ENCODE measurements at regions not wholly inside any gene's neighbourhood (a gene's known extent, or its start where the extent isn't known, plus 50 kb on each side); places are given as distances from the start of the nearest gene placed in this dataset.
A peak's percentile ranks its signal among the peaks of the same experiment; 100 is the strongest.

DNA sequence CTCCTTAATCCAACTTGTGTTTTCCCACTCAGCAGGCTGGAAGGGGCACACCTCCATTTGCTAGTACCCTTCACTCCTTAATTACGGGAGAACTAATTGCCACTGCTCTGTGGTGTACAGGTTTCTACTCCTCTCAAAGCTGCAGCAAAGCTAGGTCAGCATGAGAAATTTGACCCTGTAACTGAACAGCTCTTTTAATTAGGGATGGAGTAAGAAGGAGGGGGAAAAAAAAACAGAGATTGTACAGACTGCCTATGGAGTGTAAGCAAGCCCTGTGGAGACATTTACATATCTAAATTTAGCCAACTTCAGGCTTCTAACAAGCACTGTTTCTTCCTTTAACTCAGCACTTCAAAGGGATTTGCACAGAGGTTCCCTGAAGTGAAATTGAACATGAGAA lies 629.7 kb upstream of the SETBP1 start:
- in situ Hi-C loops (cut with MboI; ENCODE audit: low pct_unique_long_range_greater_than_20kb in 2 of 9, low sequenced_read_pairs in 9 of 9, unreplicated experiment in 9 of 9), result no loop called here
- H3K27ac ChIP-seq, result no peak overlapping the region
- peaks cover 0 to 5% of the 10 kb centered on the region in 2 donors for H3K4me1 ChIP-seq (replicated peaks in 1 of 2)
- no peak overlapping the region for H3K4me3 ChIP-seq
- peak in 6 of 8 experiments; percentile 35 to 89 (median 65) for ATAC-seq (replicated peaks in 6 of 8)
- WGBS, 10 experiments, result 0 to 55% (median 42%) methylated on average over 1 of the region's 1 CpG; no CpG with 5 or more reads in 6 of the 10 experiments

DNA sequence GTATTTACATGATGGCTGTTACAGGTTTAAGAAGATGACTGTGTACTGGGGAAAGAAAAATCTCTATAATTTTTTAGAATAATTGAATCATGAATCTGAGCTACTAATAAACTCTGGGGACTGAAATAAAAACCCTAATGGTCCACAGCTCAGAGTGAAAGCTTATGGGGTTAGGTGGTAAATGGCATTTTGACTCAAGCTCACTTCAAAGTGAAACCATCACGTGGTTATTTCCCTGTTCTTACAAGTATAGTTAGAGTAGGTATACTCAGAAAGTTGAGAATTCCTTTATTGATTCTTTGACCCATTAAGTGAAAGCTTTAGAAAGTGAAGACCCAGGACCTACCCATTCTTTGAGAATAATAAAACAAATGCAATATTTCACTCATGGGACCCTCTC lies 626.2 kb upstream of the SETBP1 start:
- H3K4me1 ChIP-seq (replicated peaks in 1 of 2), result peaks cover 0 to 8% of the 10 kb centered on the region in 2 donors
- ATAC-seq (replicated peaks in 6 of 8), result no peak
- in situ Hi-C loops (cut with MboI; ENCODE audit: low pct_unique_long_range_greater_than_20kb in 2 of 9, low sequenced_read_pairs in 9 of 9, unreplicated experiment in 9 of 9), result no loop called here
- H3K27ac ChIP-seq, result no peak overlapping the region
- H3K4me3 ChIP-seq, result no peak overlapping the region
- WGBS, 10 experiments, result 0 to 92% (median 63%) methylated on average over 1 of the region's 1 CpG; no CpG with 5 or more reads in 2 of the 10 experiments

DNA sequence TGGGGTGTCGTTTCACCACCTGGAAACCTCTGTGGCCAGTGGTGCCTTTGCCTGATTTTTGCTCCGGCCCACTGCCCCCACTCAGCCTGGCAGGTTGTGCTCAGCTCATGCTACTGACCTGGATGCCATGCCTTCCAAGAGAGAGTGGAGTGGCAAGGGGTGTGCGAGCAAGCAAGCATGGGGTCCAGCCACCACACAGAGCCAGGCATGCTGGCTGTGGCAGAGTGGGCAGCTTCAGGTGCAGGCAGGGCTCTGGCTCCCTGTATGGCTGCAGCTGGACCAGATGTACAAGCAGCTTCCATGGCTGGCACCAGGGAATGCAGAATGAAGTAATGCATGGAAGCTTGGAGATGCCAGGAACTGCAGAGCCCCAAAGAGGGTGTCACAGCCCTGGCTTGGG lies 620.5 kb upstream of the SETBP1 start:
- no peak overlapping the region for H3K4me3 ChIP-seq
- no peak overlapping the region for H3K27ac ChIP-seq
- ATAC-seq (replicated peaks in 6 of 8), result no peak
- in situ Hi-C loops (cut with MboI; ENCODE audit: low pct_unique_long_range_greater_than_20kb in 2 of 9, low sequenced_read_pairs in 9 of 9, unreplicated experiment in 9 of 9), result no loop called here
- 40 to 100% (median 83%) methylated on average over 1 to 3 of the region's 3 CpGs; no CpG with 5 or more reads in 5 of the 10 experiments for WGBS, 10 experiments
- peaks cover 0 to 4% of the 10 kb centered on the region in 2 donors for H3K4me1 ChIP-seq (replicated peaks in 1 of 2)

DNA sequence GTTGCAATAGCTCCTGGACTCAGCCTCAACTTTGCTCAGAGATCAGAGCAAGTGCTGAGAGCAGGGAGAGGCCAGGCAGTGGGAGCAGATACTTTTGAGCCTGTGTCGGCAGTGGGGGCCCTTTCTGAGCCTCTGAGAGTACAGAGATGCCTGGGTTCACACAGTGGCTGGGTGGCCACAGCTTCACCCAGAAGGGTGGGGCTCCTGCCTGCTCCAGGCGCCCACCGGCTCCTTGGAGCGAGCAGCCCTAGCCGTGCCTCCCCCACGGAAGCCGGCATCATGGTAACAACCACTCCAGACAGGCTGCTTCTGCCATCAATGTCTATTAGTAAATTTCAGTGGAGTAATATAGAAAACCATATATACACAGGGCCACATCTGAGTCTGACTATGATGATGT lies 619.2 kb upstream of the SETBP1 start:
- H3K27ac ChIP-seq, result no peak overlapping the region
- peaks cover 0 to 4% of the 10 kb centered on the region in 2 donors for H3K4me1 ChIP-seq (replicated peaks in 1 of 2)
- in situ Hi-C loops (cut with MboI; ENCODE audit: low pct_unique_long_range_greater_than_20kb in 2 of 9, low sequenced_read_pairs in 9 of 9, unreplicated experiment in 9 of 9), result no loop called here
- no peak for ATAC-seq (replicated peaks in 6 of 8)
- WGBS, 10 experiments, result 80 to 100% (median 100%) methylated on average over 1 to 6 of the region's 7 CpGs; no CpG with 5 or more reads in 5 of the 10 experiments
- no peak overlapping the region for H3K4me3 ChIP-seq

DNA sequence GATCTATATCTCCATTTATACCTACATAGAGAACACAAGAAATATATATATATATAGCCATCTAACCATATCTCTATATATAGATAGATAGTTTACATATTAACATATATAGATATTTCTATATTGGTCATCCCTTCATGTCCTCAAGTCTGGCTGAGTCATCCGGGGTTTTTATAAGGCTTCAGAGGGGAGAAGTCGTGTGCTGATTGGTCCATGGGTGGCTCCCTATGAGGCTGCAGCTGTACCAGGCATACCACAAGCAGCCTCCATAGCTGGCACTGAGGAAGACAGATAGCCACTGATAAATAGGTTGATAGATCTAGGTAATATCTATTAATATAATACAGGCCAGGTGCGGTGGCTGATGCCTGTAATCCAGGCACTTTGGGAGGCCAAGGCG lies 618.3 kb upstream of the SETBP1 start:
- Histone ChIP-seq H3K4me3 (no peak overlapping the region), H3K4me1 (replicated peaks in 1 of 2) (peaks cover 0 to 4% of the 10 kb centered on the region in 2 donors), H3K27ac (no peak overlapping the region)
- in situ Hi-C loops (cut with MboI; ENCODE audit: low pct_unique_long_range_greater_than_20kb in 2 of 9, low sequenced_read_pairs in 9 of 9, unreplicated experiment in 9 of 9), result no loop called here
- no peak for ATAC-seq (replicated peaks in 6 of 8)
- 56 to 100% (median 95%) methylated on average over 1 to 4 of the region's 4 CpGs; no CpG with 5 or more reads in 5 of the 10 experiments for WGBS, 10 experiments

DNA sequence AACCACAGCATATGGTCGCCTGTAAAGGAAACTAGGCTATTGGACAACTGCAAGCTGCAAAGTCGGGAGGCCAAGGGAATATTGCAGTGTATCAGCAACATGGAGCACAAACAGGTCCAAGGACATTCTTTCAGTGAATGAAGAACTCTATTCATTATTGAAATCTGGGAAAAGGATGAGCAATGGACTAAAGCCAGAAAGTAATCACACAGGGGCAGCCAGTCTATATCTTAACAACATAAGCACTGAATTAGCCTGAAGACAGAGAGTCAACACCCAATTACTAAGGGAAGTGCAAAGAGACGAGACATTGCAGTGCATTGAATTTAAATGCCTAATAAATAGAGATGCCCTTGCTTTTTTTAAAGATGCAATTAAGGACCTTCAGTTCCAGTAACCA lies 615.5 kb upstream of the SETBP1 start:
- Histone ChIP-seq H3K4me3 (no peak overlapping the region), H3K27ac (no peak overlapping the region), H3K4me1 (replicated peaks in 1 of 2) (peaks cover 0 to 7% of the 10 kb centered on the region in 2 donors)
- 14 to 100% (median 56%) methylated on average over 1 to 3 of the region's 3 CpGs; no CpG with 5 or more reads in 2 of the 10 experiments for WGBS, 10 experiments
- peak in 1 of 8 experiments; percentile 48 for ATAC-seq (replicated peaks in 6 of 8)
- in situ Hi-C loops (cut with MboI; ENCODE audit: low pct_unique_long_range_greater_than_20kb in 2 of 9, low sequenced_read_pairs in 9 of 9, unreplicated experiment in 9 of 9), result no loop called here

DNA sequence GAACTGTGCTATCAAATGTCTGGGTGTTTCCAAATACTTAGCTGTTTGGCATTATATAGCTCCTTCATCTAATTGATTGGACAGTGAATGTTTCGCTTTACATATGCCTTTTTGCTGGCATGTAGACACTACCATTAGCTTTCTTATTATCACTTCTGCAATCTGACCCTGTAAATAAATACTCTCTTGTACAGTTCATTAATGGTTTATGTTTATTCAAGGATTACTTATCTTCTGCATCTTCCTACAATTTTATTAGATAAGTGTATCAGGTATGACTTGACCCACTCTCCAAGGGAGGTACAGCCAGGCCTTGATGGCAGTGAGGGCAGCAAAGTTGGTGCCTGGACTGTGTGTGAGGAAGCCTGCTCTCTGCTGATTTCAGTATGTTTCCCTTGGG lies 614.1 kb upstream of the SETBP1 start:
- Histone ChIP-seq H3K4me1 (replicated peaks in 1 of 2) (peaks cover 0 to 12% of the 10 kb centered on the region in 2 donors), H3K27ac (no peak overlapping the region), H3K4me3 (no peak overlapping the region)
- 60 to 100% (median 94%) methylated on average over 1 of the region's 1 CpG; no CpG with 5 or more reads in 2 of the 10 experiments for WGBS, 10 experiments
- no peak for ATAC-seq (replicated peaks in 6 of 8)
- in situ Hi-C loops (cut with MboI; ENCODE audit: low pct_unique_long_range_greater_than_20kb in 2 of 9, low sequenced_read_pairs in 9 of 9, unreplicated experiment in 9 of 9), result no loop called here

DNA sequence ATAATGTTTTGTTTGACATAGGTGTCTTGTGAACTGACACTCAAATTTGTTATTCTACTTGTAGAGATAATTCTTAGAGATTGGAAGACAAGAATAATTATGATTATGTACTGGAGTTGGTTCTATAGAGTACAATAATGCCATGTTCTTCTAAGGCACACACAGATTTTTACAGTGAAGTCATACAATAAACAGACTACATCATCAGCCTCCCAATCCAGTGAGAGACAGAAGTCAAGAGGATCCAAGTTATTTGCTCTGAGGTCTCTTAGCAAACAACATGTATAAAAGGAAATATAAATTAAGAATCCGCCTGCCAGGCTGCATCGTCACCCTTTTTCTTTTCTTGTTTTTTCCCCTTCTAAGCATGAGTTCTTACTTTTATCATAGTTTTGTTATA lies 613.5 kb upstream of the SETBP1 start:
- peak in 1 of 8 experiments; percentile 92 for ATAC-seq (replicated peaks in 6 of 8)
- Histone ChIP-seq H3K4me1 (replicated peaks in 1 of 2) (peaks cover 0 to 13% of the 10 kb centered on the region in 2 donors), H3K4me3 (no peak overlapping the region), H3K27ac (no peak overlapping the region)
- in situ Hi-C loops (cut with MboI; ENCODE audit: low pct_unique_long_range_greater_than_20kb in 2 of 9, low sequenced_read_pairs in 9 of 9, unreplicated experiment in 9 of 9), result no loop called here
- 67 to 96% (median 92%) methylated on average over 1 to 2 of the region's 2 CpGs for WGBS, 10 experiments

DNA sequence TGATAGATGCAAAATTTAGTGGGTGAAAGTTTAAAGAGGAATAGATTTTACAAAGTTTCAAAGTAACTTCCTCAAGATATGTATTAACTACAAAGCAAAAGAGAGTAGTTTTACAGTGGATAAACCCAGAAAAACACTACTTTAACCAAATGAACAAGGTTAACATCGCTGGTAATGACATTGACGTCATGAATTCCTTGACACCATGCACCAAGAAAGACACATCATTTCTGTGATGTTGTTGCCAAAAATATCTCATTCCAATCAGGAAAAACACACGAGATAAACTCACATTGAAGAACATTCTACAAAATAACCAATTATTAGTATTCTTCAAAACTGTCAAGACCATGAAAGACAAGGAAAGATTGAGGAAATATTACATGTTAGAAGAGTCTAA lies 605.6 kb upstream of the SETBP1 start:
- in situ Hi-C loops (cut with MboI; ENCODE audit: low pct_unique_long_range_greater_than_20kb in 2 of 9, low sequenced_read_pairs in 9 of 9, unreplicated experiment in 9 of 9), result no loop called here
- ATAC-seq (replicated peaks in 6 of 8), result no peak
- no peak overlapping the region for H3K27ac ChIP-seq
- WGBS, 10 experiments, result 8 to 100% (median 79%) methylated on average over 1 to 3 of the region's 3 CpGs; no CpG with 5 or more reads in 1 of the 10 experiments
- H3K4me3 ChIP-seq, result no peak overlapping the region
- peaks cover 0 to 30% of the 10 kb centered on the region in 2 donors for H3K4me1 ChIP-seq (replicated peaks in 1 of 2)

DNA sequence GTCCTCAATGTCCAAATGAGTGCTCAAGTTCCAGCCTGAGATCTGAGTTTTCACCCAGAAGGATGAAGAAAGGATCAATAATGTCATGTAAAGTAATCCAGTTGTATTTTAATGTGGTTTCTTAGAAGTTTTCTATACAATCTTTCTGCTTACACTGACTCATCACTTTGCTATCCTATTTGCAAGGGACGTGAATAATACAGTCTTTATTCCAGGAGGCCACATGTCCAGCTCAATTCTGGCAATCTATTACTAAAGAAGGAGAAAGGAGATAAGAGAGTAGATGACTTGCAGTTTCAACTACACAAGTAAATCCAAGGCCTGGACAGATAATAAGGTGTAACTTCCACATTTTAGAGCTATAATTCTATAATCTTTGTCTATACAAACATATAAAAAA lies 601.1 kb upstream of the SETBP1 start:
- in situ Hi-C loops (cut with MboI; ENCODE audit: low pct_unique_long_range_greater_than_20kb in 2 of 9, low sequenced_read_pairs in 9 of 9, unreplicated experiment in 9 of 9), result no loop called here
- Histone ChIP-seq H3K4me3 (no peak overlapping the region), H3K27ac (no peak overlapping the region), H3K4me1 (replicated peaks in 1 of 2) (peaks cover 0 to 10% of the 10 kb centered on the region in 2 donors)
- 0 to 57% (median 20%) methylated on average over 1 of the region's 1 CpG; no CpG with 5 or more reads in 3 of the 10 experiments for WGBS, 10 experiments
- ATAC-seq (replicated peaks in 6 of 8), result peak; percentile 32 to 98 (median 59)

DNA sequence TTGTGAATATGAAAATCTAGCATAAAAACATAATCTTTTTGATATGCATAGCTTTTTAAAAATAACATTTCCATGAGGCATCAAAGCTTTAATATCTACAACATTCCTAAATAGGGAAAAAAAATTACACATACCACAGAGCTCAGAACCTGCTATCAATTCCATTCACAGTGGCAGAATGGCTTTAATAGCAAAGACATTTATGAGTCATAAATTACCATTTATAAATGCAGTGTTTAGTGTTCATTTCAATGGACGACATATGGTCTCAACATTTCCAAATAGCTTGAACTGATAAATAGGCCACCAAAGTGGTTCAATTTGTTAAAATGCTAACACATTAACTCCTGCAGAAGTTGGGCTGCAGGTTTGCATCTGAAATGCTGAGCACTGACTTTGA lies 600.6 kb upstream of the SETBP1 start:
- WGBS, 10 experiments, result 0 to 73% (median 53%) methylated on average over 1 of the region's 1 CpG; no CpG with 5 or more reads in 6 of the 10 experiments
- peak in 7 of 8 experiments; percentile 40 to 82 (median 59) for ATAC-seq (replicated peaks in 6 of 8)

DNA sequence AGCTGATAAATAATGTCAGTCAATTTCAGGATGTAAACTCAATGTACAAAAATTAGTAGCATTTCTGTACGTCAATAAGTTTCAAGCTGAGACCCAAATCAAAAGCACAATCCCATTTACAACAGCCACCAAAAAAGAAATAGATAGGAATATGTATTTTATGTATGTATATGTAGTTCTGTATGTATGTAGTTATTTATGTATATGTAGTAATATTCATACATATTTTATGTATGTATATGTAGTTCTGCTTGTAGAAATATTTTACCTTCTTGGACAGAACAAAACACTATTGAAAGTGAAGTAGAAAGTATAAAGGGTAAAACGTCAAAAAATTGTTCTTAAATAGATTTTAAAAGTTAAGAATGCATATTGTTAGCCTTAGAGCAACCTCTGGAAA lies 591.0 kb upstream of the SETBP1 start:
- Histone ChIP-seq H3K27ac (no peak overlapping the region), H3K4me1 (replicated peaks in 1 of 2) (peaks cover 0 to 5% of the 10 kb centered on the region in 2 donors), H3K4me3 (no peak overlapping the region)
- ATAC-seq (replicated peaks in 6 of 8), result peak in 1 of 8 experiments; percentile 92
- in situ Hi-C loops (cut with MboI; ENCODE audit: low pct_unique_long_range_greater_than_20kb in 2 of 9, low sequenced_read_pairs in 9 of 9, unreplicated experiment in 9 of 9), result no loop called here
- 0 to 83% (median 50%) methylated on average over 1 to 2 of the region's 2 CpGs; no CpG with 5 or more reads in 1 of the 10 experiments for WGBS, 10 experiments

More for the DNA sequence above, 600.6 kb upstream of the SETBP1 start:
- Histone ChIP-seq H3K4me1 (replicated peaks in 1 of 2) (peaks cover 0 to 10% of the 10 kb centered on the region in 2 donors), H3K27ac (no peak overlapping the region), H3K4me3 (no peak overlapping the region)
- in situ Hi-C loops (cut with MboI; ENCODE audit: low pct_unique_long_range_greater_than_20kb in 2 of 9, low sequenced_read_pairs in 9 of 9, unreplicated experiment in 9 of 9), result no loop called here

DNA sequence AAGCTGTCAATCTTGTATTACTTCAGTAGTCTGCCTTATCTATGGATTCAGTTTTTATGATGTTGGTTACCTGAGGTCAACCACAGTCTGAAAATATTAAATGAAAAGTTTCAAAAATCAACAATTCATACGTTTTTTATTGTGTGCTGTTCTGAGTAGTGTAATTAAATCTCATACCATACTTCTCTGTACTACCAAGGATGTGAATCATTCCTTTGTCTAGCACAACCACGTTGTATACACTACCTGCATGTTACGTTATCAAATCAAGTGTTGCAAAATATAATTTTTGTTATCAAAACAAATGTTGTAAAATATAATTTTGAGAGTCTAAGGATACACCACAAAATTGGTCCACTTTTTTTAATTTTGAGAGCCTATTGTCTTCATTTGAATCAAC lies 590.2 kb upstream of the SETBP1 start:
- peaks cover 0 to 5% of the 10 kb centered on the region in 2 donors for H3K4me1 ChIP-seq (replicated peaks in 1 of 2)
- no peak for ATAC-seq (replicated peaks in 6 of 8)
- H3K27ac ChIP-seq, result no peak overlapping the region
- in situ Hi-C loops (cut with MboI; ENCODE audit: low pct_unique_long_range_greater_than_20kb in 2 of 9, low sequenced_read_pairs in 9 of 9, unreplicated experiment in 9 of 9), result no loop called here
- no peak overlapping the region for H3K4me3 ChIP-seq
- 50 to 94% (median 70%) methylated on average over 2 to 3 of the region's 3 CpGs; no CpG with 5 or more reads in 1 of the 10 experiments for WGBS, 10 experiments

DNA sequence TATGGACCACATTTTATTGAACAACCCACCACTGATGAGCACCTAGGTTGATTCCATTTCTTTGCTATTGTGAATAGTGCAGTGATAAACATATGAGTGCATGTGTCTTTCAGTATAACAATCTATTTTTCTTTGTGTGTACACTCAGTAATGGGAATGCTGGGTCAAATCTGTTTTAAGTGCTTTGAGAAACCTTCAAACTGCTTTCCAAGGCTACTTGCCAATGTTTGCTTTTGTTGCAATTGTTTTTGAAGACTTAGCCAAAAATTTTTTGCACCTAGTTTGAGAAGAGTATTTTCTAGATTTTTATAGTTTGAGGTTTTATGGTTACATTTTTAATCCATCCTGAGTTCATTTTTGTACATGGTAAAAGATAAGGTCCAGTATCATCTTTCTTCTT lies 587.4 kb upstream of the SETBP1 start:
- H3K4me1 ChIP-seq (replicated peaks in 1 of 2), result peaks cover 0 to 2% of the 10 kb centered on the region in 2 donors
- in situ Hi-C loops (cut with MboI; ENCODE audit: low pct_unique_long_range_greater_than_20kb in 2 of 9, low sequenced_read_pairs in 9 of 9, unreplicated experiment in 9 of 9), result no loop called here
- no peak overlapping the region for H3K4me3 ChIP-seq
- H3K27ac ChIP-seq, result no peak overlapping the region
- no peak for ATAC-seq (replicated peaks in 6 of 8)
